Vagina (tissue), 2 donors: ENCODE measurements at regions not wholly inside any gene's neighbourhood (a gene's known extent, or its start where the extent isn't known, plus 50 kb on each side); places are given as distances from the start of the nearest gene placed in this dataset.

Experiments used
- CTCF ChIP-seq, 3 experiments: fragments of 450-650 bp in 2 of 3; fragments of 200-600 bp in 1 of 3; sonication (generic) in 1 of 3; IDR thresholded peaks; one replicate each; pipeline ENCODE4 v1.5.1; 2017 to 2019; ENCODE audit warnings: antibody characterized with exemption in 3 of 3, mild to moderate bottlenecking in 2 of 3, moderate library complexity in 2 of 3
- POLR2A ChIP-seq, 2 donors: fragments of 450-650 bp; IDR thresholded peaks; one replicate each; pipeline ENCODE4 v1.6.1; 2017; ENCODE audit warnings: antibody characterized with exemption in 2 of 2, mild to moderate bottlenecking in 2 of 2, moderate library complexity in 2 of 2

DNA sequence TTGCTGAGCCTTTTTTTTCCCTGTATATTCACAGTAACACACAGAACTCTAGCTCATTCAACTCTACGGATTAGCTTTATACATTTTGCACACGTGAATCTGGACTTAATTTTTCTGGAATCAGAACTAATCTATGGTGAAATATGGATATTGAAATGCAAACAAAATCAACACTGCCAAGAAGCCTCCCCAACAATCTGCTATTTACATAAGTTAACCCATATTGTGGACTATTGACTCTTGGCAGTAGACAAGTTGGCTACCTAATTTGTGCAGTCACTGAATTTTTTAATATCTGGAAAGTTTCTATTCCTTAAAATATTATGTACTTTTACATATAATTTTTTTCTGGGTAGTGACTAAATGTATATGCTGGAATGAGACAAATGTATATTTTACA, 815.4 kb downstream of the PCDH17 start:
- TF ChIP-seq CTCF (IDR thresholded peaks at IDR 0.05) (no peak), POLR2A (IDR thresholded peaks at IDR 0.05) (no peak)
